ENCODE measurements at regions not wholly inside any gene's neighbourhood (a gene's known extent, or its start where the extent isn't known, plus 50 kb on each side); places are given as distances from the start of the nearest gene placed in this dataset.

DNA sequence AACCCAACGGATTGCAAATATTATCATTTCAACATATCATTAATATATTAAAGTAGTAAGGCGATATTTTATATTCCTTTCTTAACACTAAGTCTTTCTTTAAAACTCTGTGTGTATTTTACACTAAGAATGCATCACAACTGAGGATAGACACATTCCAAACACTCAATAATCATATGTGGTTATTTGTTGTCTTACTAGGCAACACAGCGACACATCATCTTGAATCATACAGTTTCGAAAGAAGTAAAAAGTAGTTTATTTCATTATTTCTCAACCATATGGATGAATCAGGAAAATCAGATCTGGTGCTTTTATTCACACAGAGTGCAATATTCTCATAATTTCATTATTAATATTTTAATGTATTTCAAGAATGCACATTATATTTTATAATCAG is 662.4 kb downstream of the EPHA7 start:
- no peak overlapping the region for H3K4me3 Mint-ChIP-seq (ENCODE audit: unreplicated experiment)

DNA sequence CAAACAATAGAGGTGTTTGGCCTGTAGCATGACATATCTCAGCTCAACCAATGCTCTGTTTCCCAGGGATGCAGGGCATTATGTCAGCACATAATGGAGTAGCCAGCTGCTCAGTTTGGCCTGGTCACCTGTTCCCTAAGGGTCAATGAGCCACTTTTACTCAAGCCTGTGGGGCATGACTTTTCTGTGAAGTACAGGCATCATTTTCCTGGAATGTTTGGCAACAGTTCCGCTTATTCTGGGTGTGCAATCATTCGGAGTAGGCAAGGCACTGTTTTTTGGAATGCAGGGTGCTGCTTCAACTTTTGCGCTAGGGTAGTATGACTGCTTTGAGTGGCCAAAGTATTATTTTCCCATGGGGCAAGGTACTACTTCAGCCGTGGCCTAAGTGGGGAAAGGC is 665.4 kb downstream of the EPHA7 start:
- no peaks in the 10 kb centered on the region for H3K27me3 Mint-ChIP-seq (ENCODE audit: unreplicated experiment)
- H3K4me1 Mint-ChIP-seq (ENCODE audit: low read depth, unreplicated experiment) = no peaks in the 10 kb centered on the region
- H3K4me3 Mint-ChIP-seq (ENCODE audit: unreplicated experiment) = no peak overlapping the region
- H3K27ac Mint-ChIP-seq (ENCODE audit: unreplicated experiment) = no peak overlapping the region
- no peak for TF ChIP-seq CTCF (IDR thresholded peaks at IDR 0.05; ENCODE audit: partially characterized antibody, unreplicated experiment)
- DNase-seq = no peak
- no peaks in the 10 kb centered on the region for H3K36me3 Mint-ChIP-seq (ENCODE audit: unreplicated experiment)
- H3K9me3 Mint-ChIP-seq (ENCODE audit: unreplicated experiment) = peaks cover 2% of the 10 kb centered on the region

More for the DNA sequence above, 662.4 kb downstream of the EPHA7 start:
- Mint-ChIP-seq H3K4me1 (ENCODE audit: low read depth, unreplicated experiment) (no peaks in the 10 kb centered on the region), H3K27me3 (ENCODE audit: unreplicated experiment) (no peaks in the 10 kb centered on the region), H3K9me3 (ENCODE audit: unreplicated experiment) (peaks cover 2% of the 10 kb centered on the region), H3K27ac (ENCODE audit: unreplicated experiment) (no peak overlapping the region), H3K36me3 (ENCODE audit: unreplicated experiment) (no peaks in the 10 kb centered on the region)
- no peak for DNase-seq
- no peak for TF ChIP-seq CTCF (IDR thresholded peaks at IDR 0.05; ENCODE audit: partially characterized antibody, unreplicated experiment)

GRCh38 chr6:92752114-92752513 is 667.2 kb downstream of the EPHA7 start:
- H3K27me3 Mint-ChIP-seq (ENCODE audit: unreplicated experiment) = no peaks in the 10 kb centered on the region
- H3K36me3 Mint-ChIP-seq (ENCODE audit: unreplicated experiment) = no peaks in the 10 kb centered on the region
- H3K9me3 Mint-ChIP-seq (ENCODE audit: unreplicated experiment) = peaks cover 2% of the 10 kb centered on the region
- no peak overlapping the region for H3K4me3 Mint-ChIP-seq (ENCODE audit: unreplicated experiment)
- no peak for TF ChIP-seq CTCF (IDR thresholded peaks at IDR 0.05; ENCODE audit: partially characterized antibody, unreplicated experiment)
- DNase-seq = no peak
- no peak overlapping the region for H3K27ac Mint-ChIP-seq (ENCODE audit: unreplicated experiment)
- no peaks in the 10 kb centered on the region for H3K4me1 Mint-ChIP-seq (ENCODE audit: low read depth, unreplicated experiment)

DNA sequence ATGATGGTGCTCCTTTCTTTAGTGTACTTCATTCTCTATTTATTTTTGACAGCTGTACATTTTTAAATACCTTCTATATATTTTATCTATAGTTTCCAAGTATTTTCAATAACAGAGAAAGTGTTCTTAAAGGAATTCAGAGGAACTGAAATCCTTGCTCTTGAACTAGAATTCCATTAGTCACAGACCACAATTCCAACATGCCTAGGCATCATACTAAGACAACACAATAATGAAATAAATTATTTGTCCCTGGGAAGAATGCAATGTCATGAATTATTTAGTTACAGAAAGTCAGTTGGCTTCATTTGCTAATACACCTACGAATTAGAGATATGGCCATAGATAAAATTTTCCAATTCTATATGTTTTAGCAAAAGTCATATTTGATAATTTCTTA is 671.2 kb downstream of the EPHA7 start:
- H3K4me3 Mint-ChIP-seq (ENCODE audit: unreplicated experiment) = no peak overlapping the region

GRCh38 chr6:92737983-92738382 is 681.4 kb downstream of the EPHA7 start:
- H3K27ac Mint-ChIP-seq (ENCODE audit: unreplicated experiment) = no peak overlapping the region
- H3K9me3 Mint-ChIP-seq (ENCODE audit: unreplicated experiment) = no peaks in the 10 kb centered on the region
- H3K4me3 Mint-ChIP-seq (ENCODE audit: unreplicated experiment) = no peak overlapping the region
- peaks cover 9% of the 10 kb centered on the region for H3K36me3 Mint-ChIP-seq (ENCODE audit: unreplicated experiment)
- TF ChIP-seq CTCF (IDR thresholded peaks at IDR 0.05; ENCODE audit: partially characterized antibody, unreplicated experiment) = no peak
- no peak for DNase-seq
- H3K4me1 Mint-ChIP-seq (ENCODE audit: low read depth, unreplicated experiment) = no peaks in the 10 kb centered on the region
- no peaks in the 10 kb centered on the region for H3K27me3 Mint-ChIP-seq (ENCODE audit: unreplicated experiment)

More for the DNA sequence above, 671.2 kb downstream of the EPHA7 start:
- Mint-ChIP-seq H3K27me3 (ENCODE audit: unreplicated experiment) (no peaks in the 10 kb centered on the region), H3K27ac (ENCODE audit: unreplicated experiment) (no peak overlapping the region), H3K4me1 (ENCODE audit: low read depth, unreplicated experiment) (no peaks in the 10 kb centered on the region), H3K9me3 (ENCODE audit: unreplicated experiment) (no peaks in the 10 kb centered on the region), H3K36me3 (ENCODE audit: unreplicated experiment) (no peaks in the 10 kb centered on the region)
- no peak for TF ChIP-seq CTCF (IDR thresholded peaks at IDR 0.05; ENCODE audit: partially characterized antibody, unreplicated experiment)
- no peak for DNase-seq

Data from glutamatergic neuron (in vitro differentiated cells).